NCI-H2081 treated with DMSO at 0.1 percent for 48 hours (cell line): ENCODE measurements at regions not wholly inside any gene's neighbourhood (a gene's known extent, or its start where the extent isn't known, plus 50 kb on each side); places are given as distances from the start of the nearest gene placed in this dataset.
"Not testable (repeated sequence)": the region's sequence is repeated elsewhere in the genome, so short reads cannot be mapped to it uniquely, and the experiment has no call there.

ENCODE experiments used
- DNase-seq: peaks from one replicate; lab custom pipeline; 2025; lab: John Stamatoyannopoulos, UW

GRCh38 chr2:239548451-239548871 lies 147.6 kb upstream of the HDAC4 start:
- DNase-seq: no peak

DNA sequence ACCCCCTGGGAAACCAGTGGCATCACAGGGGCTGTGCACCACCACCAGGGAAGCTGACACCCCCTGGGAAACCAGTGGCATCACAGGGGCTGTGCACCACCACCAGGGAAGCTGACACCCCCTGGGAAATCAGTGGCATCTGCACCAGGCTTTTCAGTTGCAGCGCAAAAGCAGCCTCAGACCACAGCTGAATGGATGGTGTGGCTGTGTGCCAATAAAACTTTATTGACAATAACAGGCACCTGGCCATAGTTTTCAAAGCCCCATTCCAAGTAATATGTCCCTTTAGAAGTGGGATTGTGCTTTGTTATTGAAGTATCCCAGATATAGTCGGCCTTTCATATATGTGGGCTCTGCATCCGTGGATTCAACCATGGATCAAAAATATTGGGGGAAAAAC lies 146.3 kb upstream of the HDAC4 start:
- not testable (repeated sequence) for DNase-seq

GRCh38 chr2:239546541-239546940 lies 145.7 kb upstream of the HDAC4 start:
- DNase-seq: no peak

GRCh38 chr2:239545741-239546392 lies 145.0 kb upstream of the HDAC4 start:
- no peak for DNase-seq

DNA sequence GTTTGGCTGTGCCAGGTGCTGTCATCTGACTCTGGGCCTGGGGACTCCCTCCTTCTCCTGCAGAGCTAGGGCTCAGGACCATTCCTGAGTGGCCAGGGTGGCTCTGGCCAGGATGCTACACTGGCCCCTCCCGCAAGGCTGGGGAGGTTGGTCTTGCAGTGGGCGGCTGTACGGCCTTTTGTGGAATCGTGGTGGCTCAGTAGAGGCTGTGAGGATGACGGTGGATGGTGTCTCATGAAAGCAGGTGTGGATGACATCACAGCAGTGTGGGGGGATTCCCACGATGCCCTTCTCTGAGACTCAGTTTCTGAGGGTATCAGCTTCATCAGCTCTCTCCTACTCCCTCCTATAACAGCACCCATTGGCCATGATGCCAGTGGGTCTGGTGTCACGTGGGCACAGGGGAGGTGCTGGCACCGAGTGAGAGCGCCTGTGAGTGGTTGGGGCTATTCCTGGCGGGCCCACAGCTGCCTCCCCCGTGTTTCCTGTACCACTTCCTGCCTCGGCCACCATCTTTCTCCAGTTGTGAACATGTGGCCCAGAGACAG lies 144.2 kb upstream of the HDAC4 start:
- DNase-seq: no peak

DNA sequence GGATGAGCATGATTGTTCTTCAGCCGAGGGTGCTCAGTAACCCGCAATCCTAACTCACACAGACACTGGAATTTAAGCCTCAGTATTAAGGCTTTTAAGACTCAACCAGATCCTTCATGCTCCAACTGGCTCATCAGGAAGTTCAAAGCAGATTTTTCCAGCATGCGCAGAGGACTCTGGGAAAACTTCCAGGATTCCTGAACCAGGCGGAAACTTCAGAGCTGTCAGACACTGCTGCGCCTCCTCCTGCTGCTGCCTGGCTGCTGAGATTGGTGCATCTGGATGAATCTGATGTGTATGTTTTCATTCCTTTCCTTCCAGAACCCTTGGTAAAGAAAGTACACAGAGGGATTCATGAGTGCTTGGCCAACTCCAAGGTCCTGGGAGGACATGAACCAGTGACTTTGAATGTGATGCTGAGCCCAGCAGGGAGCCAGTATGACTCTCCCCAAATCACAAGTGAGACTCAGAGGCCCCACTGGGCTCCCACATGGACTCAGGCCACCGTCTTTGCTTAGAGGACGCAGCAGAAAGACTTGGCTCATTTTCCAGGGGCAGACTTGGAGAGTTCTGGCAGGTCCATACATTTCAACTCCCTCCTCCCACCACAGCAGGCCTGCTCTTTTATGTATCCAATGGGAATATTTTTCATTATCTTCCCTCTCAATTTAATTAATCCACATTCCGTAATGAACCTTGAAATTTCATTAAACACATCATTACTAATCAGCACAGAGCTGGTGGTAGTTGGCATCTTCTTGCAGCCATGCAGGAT lies 143.5 kb upstream of the HDAC4 start:
- no peak for DNase-seq

- DNase-seq: no peak
These were observed 142.9 kb upstream of the HDAC4 start for GRCh38 chr2:239543702-239544101.

GRCh38 chr2:239540174-239540573 lies 139.4 kb upstream of the HDAC4 start:
- DNase-seq: no peak

DNA sequence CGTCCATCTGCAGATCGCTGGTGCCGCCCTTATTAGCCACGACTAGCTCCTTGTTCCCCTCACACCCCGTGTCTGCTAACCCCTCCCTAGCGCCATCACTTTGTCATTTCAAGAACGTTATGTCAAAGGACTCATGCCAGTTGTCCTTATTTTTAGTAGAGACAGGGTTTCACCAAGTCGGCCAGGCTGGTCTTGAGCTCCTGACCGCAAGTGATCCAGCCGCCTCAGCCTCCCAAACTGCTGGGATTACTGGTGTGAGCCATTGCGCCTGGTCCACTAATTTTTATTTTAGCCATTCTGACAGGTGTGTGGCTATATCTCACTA lies 138.9 kb upstream of the HDAC4 start:
- DNase-seq: no peak

- DNase-seq: no peak
These were observed 138.4 kb upstream of the HDAC4 start for GRCh38 chr2:239539083-239539775.

GRCh38 chr2:239538357-239539052 lies 137.7 kb upstream of the HDAC4 start:
- no peak for DNase-seq

- DNase-seq: no peak
These were observed 137.0 kb upstream of the HDAC4 start for GRCh38 chr2:239537633-239538356.

DNA sequence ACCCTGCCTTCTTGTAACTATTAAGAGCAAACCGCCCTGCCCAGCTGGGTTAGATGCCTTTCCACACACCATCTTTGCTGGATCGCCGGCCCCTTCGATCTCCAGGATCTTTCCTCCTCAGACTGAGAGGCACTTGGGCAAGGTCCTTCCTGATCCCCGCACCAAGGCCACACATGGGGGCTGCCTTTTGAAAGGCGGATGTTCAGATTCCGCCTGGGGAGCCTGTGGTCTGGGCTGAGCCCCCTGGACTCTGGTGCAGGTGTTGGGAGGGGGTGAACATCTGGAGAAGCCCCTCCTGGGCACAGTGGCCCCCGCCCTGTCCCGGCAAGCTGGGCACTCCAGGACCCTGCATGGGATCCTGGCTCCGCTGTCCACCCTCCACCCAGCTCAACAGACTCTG lies 135.4 kb upstream of the HDAC4 start:
- no peak for DNase-seq

GRCh38 chr2:239535413-239536144 lies 134.8 kb upstream of the HDAC4 start:
- no peak for DNase-seq

DNA sequence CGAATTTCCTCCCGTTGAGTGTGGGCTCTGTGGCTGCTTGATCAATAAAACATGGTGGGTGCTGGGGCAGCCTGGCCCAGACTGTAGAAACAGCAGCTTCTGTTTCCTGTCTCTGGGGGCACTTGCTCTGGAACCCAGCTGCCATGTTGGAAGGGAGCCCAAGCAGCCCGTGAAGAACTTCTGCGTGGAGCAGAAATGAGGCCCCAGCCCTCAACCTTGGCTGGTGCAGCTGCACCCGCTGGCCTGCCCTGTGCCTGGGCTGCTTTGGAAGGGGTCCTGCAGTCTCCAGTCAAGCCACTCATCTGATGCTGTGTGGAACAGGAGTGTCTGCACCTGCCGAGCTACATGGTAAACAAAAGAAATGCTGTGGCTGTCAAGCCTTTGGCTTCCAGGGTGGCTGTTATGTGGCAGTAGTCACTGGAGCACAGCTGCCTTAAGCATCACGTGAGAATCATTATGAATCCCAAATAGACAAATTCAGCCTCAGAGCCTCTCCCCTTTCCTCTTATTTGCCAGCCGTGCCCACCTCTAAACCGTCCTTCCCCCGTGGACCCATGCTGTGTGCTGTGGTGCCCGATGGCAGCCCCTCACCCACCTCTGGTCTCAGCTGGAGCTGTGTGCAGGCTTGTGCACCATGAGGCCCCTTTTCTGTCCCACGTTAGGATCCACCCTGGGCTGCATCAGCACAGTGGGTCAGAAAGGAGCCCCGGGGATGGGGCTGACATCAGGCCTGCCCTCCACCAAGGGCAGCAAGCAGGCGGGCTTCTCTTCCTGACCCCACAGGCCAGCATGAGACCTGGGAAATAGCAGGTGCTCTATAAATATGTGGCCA lies 134.0 kb upstream of the HDAC4 start:
- peak; percentile 2 for DNase-seq

DNA sequence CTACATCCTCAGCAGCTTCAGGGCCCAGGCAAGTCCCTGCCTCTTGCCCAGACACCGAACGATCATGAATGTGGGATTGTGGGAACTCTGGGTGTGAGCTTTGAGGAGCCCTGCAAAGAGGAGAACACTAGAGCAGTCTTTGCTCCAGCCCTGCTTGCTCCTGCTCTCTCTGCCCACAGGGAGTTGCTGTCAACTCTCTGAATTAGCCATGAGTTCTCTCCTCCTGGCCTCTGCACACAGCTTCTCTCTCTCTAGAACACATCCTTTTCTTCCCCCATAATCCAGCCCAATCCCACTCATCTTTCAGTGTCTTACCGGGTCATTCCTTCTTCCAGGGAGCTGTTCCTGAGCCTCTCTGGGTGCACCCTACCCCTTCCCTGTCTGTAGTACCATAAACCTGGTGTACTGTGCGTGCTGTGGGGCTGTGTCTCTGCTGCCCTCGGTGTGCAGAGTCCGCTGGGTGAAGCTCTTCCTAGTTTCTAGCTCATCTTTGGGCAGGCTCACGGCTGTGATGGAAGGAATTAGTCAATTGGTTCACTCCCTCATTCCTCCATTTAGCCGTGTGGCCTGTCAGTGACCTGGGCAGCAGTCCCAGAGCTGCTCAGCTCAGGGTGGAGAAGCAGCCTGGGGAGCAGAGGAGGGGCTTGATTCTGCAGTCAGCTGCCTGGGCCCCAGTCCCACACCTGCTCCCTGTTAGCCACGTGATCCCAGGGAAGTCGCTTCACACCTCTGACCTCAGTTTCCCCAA lies 132.9 kb upstream of the HDAC4 start:
- no peak for DNase-seq

- DNase-seq: no peak
These were observed 132.0 kb upstream of the HDAC4 start for GRCh38 chr2:239532859-239533258.

DNA sequence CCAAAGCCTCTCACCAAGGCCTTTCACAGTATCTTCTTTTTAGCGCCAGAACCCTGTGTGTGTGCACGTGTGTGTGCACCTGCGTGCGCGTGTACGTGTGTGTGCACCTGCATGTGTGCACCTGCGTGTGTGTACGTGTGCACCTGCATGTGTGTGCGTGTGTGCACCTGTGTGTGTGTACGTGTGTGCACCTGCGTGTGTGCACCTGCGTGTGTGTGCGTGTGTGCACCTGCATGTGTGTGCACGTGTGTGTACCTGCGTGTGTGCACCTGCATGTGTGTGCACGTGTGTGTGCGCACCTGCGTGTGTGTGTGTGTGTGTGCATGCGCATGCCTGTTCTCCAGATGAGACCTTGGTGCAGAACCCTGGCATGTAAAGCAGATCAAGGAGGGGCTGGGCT lies 131.4 kb upstream of the HDAC4 start:
- DNase-seq: no peak
